GM21367 (cell line): ENCODE measurements at regions not wholly inside any gene's neighbourhood (a gene's known extent, or its start where the extent isn't known, plus 50 kb on each side); places are given as distances from the start of the nearest gene placed in this dataset.
"Not testable (repeated sequence)": the region's sequence is repeated elsewhere in the genome, so short reads cannot be mapped to it uniquely, and the experiment has no call there.

Experiments used
- ATAC-seq: cut with Tn5 transposase; IDR thresholded peaks from one replicate; pipeline ENCODE4 v1.9.1; 2021; ENCODE audit not compliant: unreplicated experiment

GRCh38 chr13:73160371-73161031, 101.7 kb downstream of the KLF5 start:
- ATAC-seq: not testable (repeated sequence)

- ATAC-seq: no peak
Observed at GRCh38 chr13:73158851-73159250, 100.0 kb downstream of the KLF5 start.

- no peak for ATAC-seq
Observed at GRCh38 chr13:73157031-73157430, 98.2 kb downstream of the KLF5 start.

- no peak for ATAC-seq
Observed at GRCh38 chr13:73146707-73147106, 87.9 kb downstream of the KLF5 start.

GRCh38 chr13:73142071-73142470, 83.3 kb downstream of the KLF5 start:
- ATAC-seq: no peak

GRCh38 chr13:73141292-73141771, 82.5 kb downstream of the KLF5 start:
- ATAC-seq: no peak

- ATAC-seq: no peak
Observed at GRCh38 chr13:73140801-73141200, 82.0 kb downstream of the KLF5 start.

- no peak for ATAC-seq
Observed at GRCh38 chr13:73138638-73139491, 80.1 kb downstream of the KLF5 start.

- ATAC-seq: no peak
Observed at GRCh38 chr13:73138276-73138637, 79.5 kb downstream of the KLF5 start.

- no peak for ATAC-seq
Observed at GRCh38 chr13:73136776-73137175, 78.0 kb downstream of the KLF5 start.

- ATAC-seq: no peak
Observed at GRCh38 chr13:73133531-73133930, 74.7 kb downstream of the KLF5 start.

GRCh38 chr13:73131247-73131646, 72.4 kb downstream of the KLF5 start:
- ATAC-seq: no peak

GRCh38 chr13:73129023-73129422, 70.2 kb downstream of the KLF5 start:
- no peak for ATAC-seq
